Neural progenitor cell (in vitro differentiated cells): ENCODE measurements at regions not wholly inside any gene's neighbourhood (a gene's known extent, or its start where the extent isn't known, plus 50 kb on each side); places are given as distances from the start of the nearest gene placed in this dataset.

ENCODE experiments used
- DNase-seq: peaks from one replicate; pipeline ENCODE4 v3.0.0-alpha.2; 2016; ENCODE audit warnings: low spot score
- H2AFZ ChIP-seq: fragments of 200-600 bp; sonication (generic); replicated peaks from 2 replicates; pipeline ENCODE4 v1.6.1; 2016; ENCODE audit warnings: antibody characterized with exemption
- H3F3A ChIP-seq: fragments of 200-600 bp; sonication (generic); 2 replicates; pipeline ENCODE4 v1.6.1; 2016; ENCODE audit warnings: antibody characterized with exemption, low read depth
- H3K27ac ChIP-seq: fragments of 200-600 bp; sonication (generic); 2 replicates; pipeline ENCODE4 v1.5.1; 2016; ENCODE audit warnings: mild to moderate bottlenecking
- H3K27me3 ChIP-seq: fragments of 200-600 bp; sonication (generic); 2 replicates; pipeline ENCODE4 v1.6.1; 2016; ENCODE audit warnings: mild to moderate bottlenecking, moderate library complexity
- H3K36me3 ChIP-seq: fragments of 200-600 bp; sonication (generic); 2 replicates; pipeline ENCODE4 v1.5.1; 2016
- H3K4me1 ChIP-seq: fragments of 200-600 bp; sonication (generic); 2 replicates; pipeline ENCODE4 v1.6.1; 2016; ENCODE audit warnings: mixed run types
- H3K4me2 ChIP-seq: fragments of 200-600 bp; sonication (generic); 2 replicates; pipeline ENCODE4 v1.6.1; 2016
- H3K4me3 ChIP-seq: fragments of 200-600 bp; sonication (generic); 2 replicates; pipeline ENCODE4 v1.5.1; 2016
- H3K79me2 ChIP-seq: fragments of 200-600 bp; sonication (generic); 2 replicates; pipeline ENCODE4 v1.6.1; 2016; ENCODE audit warnings: low read depth
- H3K9ac ChIP-seq: fragments of 200-600 bp; sonication (generic); 2 replicates; pipeline ENCODE4 v1.6.1; 2016
- H3K9me3 ChIP-seq: fragments of 200-600 bp; sonication (generic); 2 replicates; pipeline ENCODE4 v1.5.1; 2016; ENCODE audit warnings: low read depth
- H4K20me1 ChIP-seq: fragments of 200-600 bp; sonication (generic); 2 replicates; pipeline ENCODE4 v1.6.1; 2016; ENCODE audit warnings: low read depth
- H3K27ac Mint-ChIP-seq: 3 replicates; pipeline ENCODE4 v1.8.0; 2021; ENCODE audit warnings: mixed read lengths
- H3K27me3 Mint-ChIP-seq: 2 replicates; pipeline ENCODE4 v1.8.0; 2022; ENCODE audit warnings: low read depth, mild to moderate bottlenecking, inconsistent platforms, moderate library complexity, mixed read lengths; ENCODE audit not compliant: insufficient read depth
- H3K36me3 Mint-ChIP-seq: 3 replicates; pipeline ENCODE4 v1.8.0; 2021; ENCODE audit warnings: mixed read lengths
- H3K4me1 Mint-ChIP-seq: 3 replicates; pipeline ENCODE4 v1.8.0; 2021; ENCODE audit warnings: mixed read lengths
- H3K4me3 Mint-ChIP-seq: 3 replicates; pipeline ENCODE4 v1.8.0; 2021; ENCODE audit warnings: mild to moderate bottlenecking, moderate library complexity, mixed read lengths
- H3K9me3 Mint-ChIP-seq: 3 replicates; pipeline ENCODE4 v1.8.0; 2020; ENCODE audit warnings: mixed read lengths
- EZH2 ChIP-seq: fragments of 200-600 bp; sonication (generic); IDR thresholded peaks from 2 replicates; pipeline ENCODE4 v1.6.1; 2017; ENCODE audit warnings: antibody characterized with exemption, mild to moderate bottlenecking, moderate library complexity
- EZH2phosphoT487 ChIP-seq: fragments of 200-600 bp; sonication (generic); IDR thresholded peaks from 2 replicates; pipeline ENCODE4 v1.6.1; 2017; ENCODE audit warnings: antibody characterized with exemption
- TF ChIP-seq, protein P1 (sequence below): fragments of 200-600 bp; sonication (generic); IDR thresholded peaks from 2 replicates; pipeline ENCODE4 v1.5.1; 2017; ENCODE audit warnings: antibody characterized with exemption, mild to moderate bottlenecking

DNA sequence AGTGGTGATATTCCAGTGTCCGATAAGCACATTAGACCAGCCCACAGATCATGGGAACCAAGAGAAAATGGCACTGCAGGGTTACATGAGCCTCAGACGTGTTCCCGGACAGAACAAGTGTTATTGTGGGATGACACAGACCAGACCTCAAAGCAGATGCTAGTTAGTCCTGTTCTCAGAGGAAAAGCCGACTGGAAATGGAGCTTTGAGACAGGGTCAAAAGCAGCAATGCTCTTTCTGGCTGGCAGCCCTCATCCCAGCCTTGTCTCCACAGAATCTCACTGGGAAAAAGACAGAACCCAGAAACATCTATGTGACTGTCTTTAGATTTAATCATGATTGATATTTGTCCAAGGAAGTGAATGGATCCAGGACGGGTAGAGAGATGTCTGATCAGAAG lies 506.8 kb downstream of the INSC start:
- Histone ChIP-seq H3K4me1 (peaks cover 36% of the 10 kb centered on the region), H3K4me2 (peak overlapping the region; percentile 72), H3K9ac (no peak overlapping the region), H3K27ac (no peak overlapping the region), H3K79me2 (no peaks in the 10 kb centered on the region), H3K9me3 (no peaks in the 10 kb centered on the region), H3K27me3 (no peaks in the 10 kb centered on the region), H3K4me3 (no peak overlapping the region), H3K36me3 (no peaks in the 10 kb centered on the region), H2AFZ (no peak overlapping the region), H3F3A (peaks cover 26% of the 10 kb centered on the region), H4K20me1 (no peaks in the 10 kb centered on the region)
- TF ChIP-seq, protein P1, sequence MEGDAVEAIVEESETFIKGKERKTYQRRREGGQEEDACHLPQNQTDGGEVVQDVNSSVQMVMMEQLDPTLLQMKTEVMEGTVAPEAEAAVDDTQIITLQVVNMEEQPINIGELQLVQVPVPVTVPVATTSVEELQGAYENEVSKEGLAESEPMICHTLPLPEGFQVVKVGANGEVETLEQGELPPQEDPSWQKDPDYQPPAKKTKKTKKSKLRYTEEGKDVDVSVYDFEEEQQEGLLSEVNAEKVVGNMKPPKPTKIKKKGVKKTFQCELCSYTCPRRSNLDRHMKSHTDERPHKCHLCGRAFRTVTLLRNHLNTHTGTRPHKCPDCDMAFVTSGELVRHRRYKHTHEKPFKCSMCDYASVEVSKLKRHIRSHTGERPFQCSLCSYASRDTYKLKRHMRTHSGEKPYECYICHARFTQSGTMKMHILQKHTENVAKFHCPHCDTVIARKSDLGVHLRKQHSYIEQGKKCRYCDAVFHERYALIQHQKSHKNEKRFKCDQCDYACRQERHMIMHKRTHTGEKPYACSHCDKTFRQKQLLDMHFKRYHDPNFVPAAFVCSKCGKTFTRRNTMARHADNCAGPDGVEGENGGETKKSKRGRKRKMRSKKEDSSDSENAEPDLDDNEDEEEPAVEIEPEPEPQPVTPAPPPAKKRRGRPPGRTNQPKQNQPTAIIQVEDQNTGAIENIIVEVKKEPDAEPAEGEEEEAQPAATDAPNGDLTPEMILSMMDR: no peak
- TF ChIP-seq EZH2: no peak
- TF ChIP-seq EZH2phosphoT487: no peak
- DNase-seq: no peak
- Mint-ChIP-seq H3K27ac (no peak overlapping the region), H3K4me3 (no peak overlapping the region), H3K9me3 (no peaks in the 10 kb centered on the region), H3K27me3 (no peaks in the 10 kb centered on the region), H3K36me3 (no peaks in the 10 kb centered on the region), H3K4me1 (peaks cover 5% of the 10 kb centered on the region)

DNA sequence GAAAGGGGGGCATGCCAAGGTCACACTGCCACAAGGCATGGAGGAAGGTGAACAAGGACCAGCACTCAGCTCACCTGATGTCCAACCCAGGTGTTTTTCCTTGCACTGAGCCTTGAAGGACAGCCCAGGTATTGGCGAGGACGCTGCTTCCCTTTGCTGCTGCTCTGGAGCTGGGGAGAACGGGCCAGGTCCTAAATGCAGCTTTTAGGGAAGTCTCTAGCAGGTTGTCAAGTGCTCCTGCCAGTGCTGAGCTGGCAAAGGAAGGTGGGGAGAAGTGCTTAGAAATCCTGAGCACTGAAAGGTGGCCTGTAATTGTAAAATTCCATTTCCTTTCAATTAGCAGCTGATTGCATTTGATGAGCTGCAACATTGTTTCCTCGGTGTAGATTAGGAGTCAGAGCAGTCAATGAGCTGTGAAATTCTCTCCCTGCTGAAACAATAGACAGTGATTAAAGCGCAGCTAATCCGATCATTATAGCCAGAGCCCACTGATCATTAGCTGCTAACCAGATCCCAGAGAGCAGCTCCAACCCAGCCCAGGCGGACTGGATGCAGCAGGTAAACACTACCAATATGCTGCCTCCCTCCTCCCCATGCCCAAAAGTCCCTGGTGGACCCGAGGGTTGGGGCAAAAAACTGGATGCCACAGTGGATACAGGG lies 507.6 kb downstream of the INSC start:
- no peaks in the 10 kb centered on the region for H4K20me1 ChIP-seq
- DNase-seq: peak; percentile 90
- no peak overlapping the region for H3K9ac ChIP-seq
- H2AFZ ChIP-seq: no peak overlapping the region
- no peaks in the 10 kb centered on the region for H3K79me2 ChIP-seq
- TF ChIP-seq, protein P1: no peak
- TF ChIP-seq EZH2phosphoT487: peak; percentile 92
- TF ChIP-seq EZH2: no peak
- H3K4me3 ChIP-seq: peak overlapping the region; percentile 3
- peak overlapping the region; percentile 72 for H3K4me2 ChIP-seq
- no peaks in the 10 kb centered on the region for H3K9me3 ChIP-seq
- Mint-ChIP-seq H3K9me3 (no peaks in the 10 kb centered on the region), H3K27ac (no peak overlapping the region), H3K4me3 (no peak overlapping the region), H3K4me1 (peaks cover 5% of the 10 kb centered on the region), H3K27me3 (no peaks in the 10 kb centered on the region), H3K36me3 (no peaks in the 10 kb centered on the region)
- peaks cover 36% of the 10 kb centered on the region for H3K4me1 ChIP-seq
- H3F3A ChIP-seq: peaks cover 26% of the 10 kb centered on the region
- no peak overlapping the region for H3K27ac ChIP-seq
- H3K36me3 ChIP-seq: no peaks in the 10 kb centered on the region
- H3K27me3 ChIP-seq: no peaks in the 10 kb centered on the region

DNA sequence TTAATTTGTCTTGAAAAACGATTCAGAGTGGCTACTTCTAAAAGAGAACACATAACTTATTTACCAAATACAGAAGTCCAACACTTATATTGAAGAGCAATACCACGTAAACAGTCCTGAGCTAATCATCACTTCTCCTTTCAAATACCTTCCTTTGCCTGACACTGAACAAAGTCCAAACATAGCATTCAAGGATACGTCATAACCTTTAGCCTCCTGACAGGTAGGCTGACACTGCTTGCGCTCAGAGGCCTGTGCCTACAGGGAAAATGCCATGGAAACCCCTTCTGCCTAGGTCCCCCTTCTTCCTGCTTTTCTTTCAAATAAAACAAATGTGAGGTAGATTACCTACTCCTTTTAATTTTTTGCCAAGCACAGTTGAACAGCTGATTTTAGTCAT lies 510.0 kb downstream of the INSC start:
- H3K27ac Mint-ChIP-seq: no peak overlapping the region
- no peaks in the 10 kb centered on the region for H3K27me3 ChIP-seq
- peaks cover 5% of the 10 kb centered on the region for H3K4me1 Mint-ChIP-seq
- peaks cover 42% of the 10 kb centered on the region for H3K4me1 ChIP-seq
- no peak for DNase-seq
- peaks cover 26% of the 10 kb centered on the region for H3F3A ChIP-seq
- H3K4me2 ChIP-seq: no peak overlapping the region
- no peaks in the 10 kb centered on the region for H4K20me1 ChIP-seq
- H3K27ac ChIP-seq: no peak overlapping the region
- no peaks in the 10 kb centered on the region for H3K36me3 ChIP-seq
- no peak overlapping the region for H3K4me3 ChIP-seq
- no peak overlapping the region for H3K4me3 Mint-ChIP-seq
- no peaks in the 10 kb centered on the region for H3K9me3 Mint-ChIP-seq
- H3K27me3 Mint-ChIP-seq: no peaks in the 10 kb centered on the region
- H2AFZ ChIP-seq: no peak overlapping the region
- H3K9ac ChIP-seq: no peak overlapping the region
- H3K36me3 Mint-ChIP-seq: no peaks in the 10 kb centered on the region
- H3K79me2 ChIP-seq: no peaks in the 10 kb centered on the region
- no peak for TF ChIP-seq EZH2phosphoT487
- TF ChIP-seq EZH2: no peak
- TF ChIP-seq, protein P1: no peak
- H3K9me3 ChIP-seq: no peaks in the 10 kb centered on the region
